ENCODE measurements at regions not wholly inside any gene's neighbourhood (a gene's known extent, or its start where the extent isn't known, plus 50 kb on each side); places are given as distances from the start of the nearest gene placed in this dataset.
A peak's percentile ranks its signal among the peaks of the same experiment; 100 is the strongest.

- DNase-seq (ENCODE audit: low read depth) = peak; percentile 54
- no peak overlapping the region for H3K4me3 ChIP-seq (ENCODE audit: low read depth, low read length)
Measured at GRCh38 chr6:112780498-112781096, 433.5 kb downstream of the RFPL4B start.

GRCh38 chr6:112781241-112781640, 434.1 kb downstream of the RFPL4B start:
- TF ChIP-seq CTCF (IDR thresholded peaks at IDR 0.05; ENCODE audit: control insufficient read depth, extremely low read depth, insufficient read depth) = no peak

More at GRCh38 chr6:112780498-112781096, 433.5 kb downstream of the RFPL4B start:
- peak; percentile 73 for TF ChIP-seq CTCF (IDR thresholded peaks at IDR 0.05; ENCODE audit: control insufficient read depth, extremely low read depth, insufficient read depth)

GRCh38 chr6:112785408-112785807, 438.3 kb downstream of the RFPL4B start:
- TF ChIP-seq CTCF (IDR thresholded peaks at IDR 0.05; ENCODE audit: control insufficient read depth, extremely low read depth, insufficient read depth) = no peak
- no peak for DNase-seq (ENCODE audit: low read depth)
- no peak overlapping the region for H3K4me3 ChIP-seq (ENCODE audit: low read depth, low read length)

More at GRCh38 chr6:112781241-112781640, 434.1 kb downstream of the RFPL4B start:
- DNase-seq (ENCODE audit: low read depth) = no peak
- H3K4me3 ChIP-seq (ENCODE audit: low read depth, low read length) = no peak overlapping the region

GRCh38 chr6:112786801-112787200, 439.7 kb downstream of the RFPL4B start:
- no peak overlapping the region for H3K4me3 ChIP-seq (ENCODE audit: low read depth, low read length)
- TF ChIP-seq CTCF (IDR thresholded peaks at IDR 0.05; ENCODE audit: control insufficient read depth, extremely low read depth, insufficient read depth) = no peak
- DNase-seq (ENCODE audit: low read depth) = no peak

GRCh38 chr6:112787371-112787770, 440.2 kb downstream of the RFPL4B start:
- no peak for TF ChIP-seq CTCF (IDR thresholded peaks at IDR 0.05; ENCODE audit: control insufficient read depth, extremely low read depth, insufficient read depth)

GRCh38 chr6:112795316-112795715, 448.2 kb downstream of the RFPL4B start:
- no peak overlapping the region for H3K4me3 ChIP-seq (ENCODE audit: low read depth, low read length)
- DNase-seq (ENCODE audit: low read depth) = no peak

More at GRCh38 chr6:112787371-112787770, 440.2 kb downstream of the RFPL4B start:
- H3K4me3 ChIP-seq (ENCODE audit: low read depth, low read length) = no peak overlapping the region
- no peak for DNase-seq (ENCODE audit: low read depth)

More at GRCh38 chr6:112795316-112795715, 448.2 kb downstream of the RFPL4B start:
- TF ChIP-seq CTCF (IDR thresholded peaks at IDR 0.05; ENCODE audit: control insufficient read depth, extremely low read depth, insufficient read depth) = no peak
